ENCODE measurements at regions not wholly inside any gene's neighbourhood (a gene's known extent, or its start where the extent isn't known, plus 50 kb on each side); places are given as distances from the start of the nearest gene placed in this dataset.

DNA sequence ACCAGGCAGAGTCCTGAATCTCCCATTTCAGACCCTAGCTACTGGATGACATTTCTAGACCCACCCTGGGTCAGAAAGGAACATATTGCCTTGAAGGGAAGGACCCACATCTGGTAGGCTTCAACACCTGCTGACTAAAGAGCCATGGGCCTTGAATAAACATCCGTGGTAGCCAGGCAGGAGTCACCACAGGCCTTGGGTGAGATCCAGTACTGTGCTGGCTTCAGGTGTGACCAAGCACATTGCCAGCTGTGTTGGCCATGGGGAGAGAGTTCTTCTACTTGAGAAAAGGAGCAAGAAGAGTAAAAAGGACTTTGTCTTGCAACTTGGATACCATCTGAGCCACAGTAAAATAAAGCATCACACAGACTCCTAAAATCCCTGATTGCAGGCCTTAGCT lies 332.6 kb downstream of the SLC16A7 start:
- no peak for DNase-seq
- no peak for ATAC-seq

DNA sequence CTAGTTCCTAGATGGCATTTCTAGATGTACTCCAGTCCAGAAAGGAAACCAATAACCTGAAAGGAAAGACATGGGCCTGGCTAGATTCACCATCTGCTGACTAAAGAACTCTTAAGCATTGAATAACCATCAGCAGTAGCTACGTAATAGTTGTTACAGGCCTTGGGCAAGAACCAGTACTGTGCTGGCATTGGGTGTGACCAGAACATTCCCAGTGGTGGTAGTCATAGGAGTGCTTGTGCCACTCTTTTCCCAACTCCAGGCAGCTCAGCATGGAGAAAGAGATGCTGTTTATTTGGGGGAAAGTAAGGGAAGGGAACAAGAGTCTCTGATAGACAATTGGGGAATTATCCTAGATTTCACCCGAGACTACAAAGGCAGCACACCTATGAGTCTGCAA lies 333.3 kb downstream of the SLC16A7 start:
- DNase-seq, result no peak
- no peak for ATAC-seq

DNA sequence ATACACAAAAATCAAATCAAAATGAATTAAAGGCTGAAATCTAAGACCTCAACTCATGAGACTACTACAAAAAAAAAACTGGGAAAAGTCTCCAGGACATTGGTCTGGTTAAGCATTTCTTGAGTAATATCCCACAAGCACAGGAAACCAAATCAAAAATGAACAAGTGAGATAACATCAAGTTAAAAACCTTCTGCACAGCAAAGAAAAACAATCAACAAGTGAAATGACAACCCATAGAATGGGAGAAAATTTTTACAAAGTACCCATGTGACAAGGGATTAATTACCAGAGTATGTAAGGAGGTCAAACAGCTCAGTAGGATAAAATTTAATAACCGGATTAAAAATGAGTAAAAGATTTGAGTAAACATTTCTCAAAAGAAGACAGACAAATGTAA lies 338.7 kb downstream of the SLC16A7 start:
- DNase-seq, result no peak
- no peak for ATAC-seq

GRCh38 chr12:59936534-59936933 lies 340.7 kb downstream of the SLC16A7 start:
- DNase-seq (no peak), ATAC-seq (no peak)

GRCh38 chr12:59937148-59937547 lies 341.3 kb downstream of the SLC16A7 start:
- ATAC-seq, result no peak
- no peak for DNase-seq

DNA sequence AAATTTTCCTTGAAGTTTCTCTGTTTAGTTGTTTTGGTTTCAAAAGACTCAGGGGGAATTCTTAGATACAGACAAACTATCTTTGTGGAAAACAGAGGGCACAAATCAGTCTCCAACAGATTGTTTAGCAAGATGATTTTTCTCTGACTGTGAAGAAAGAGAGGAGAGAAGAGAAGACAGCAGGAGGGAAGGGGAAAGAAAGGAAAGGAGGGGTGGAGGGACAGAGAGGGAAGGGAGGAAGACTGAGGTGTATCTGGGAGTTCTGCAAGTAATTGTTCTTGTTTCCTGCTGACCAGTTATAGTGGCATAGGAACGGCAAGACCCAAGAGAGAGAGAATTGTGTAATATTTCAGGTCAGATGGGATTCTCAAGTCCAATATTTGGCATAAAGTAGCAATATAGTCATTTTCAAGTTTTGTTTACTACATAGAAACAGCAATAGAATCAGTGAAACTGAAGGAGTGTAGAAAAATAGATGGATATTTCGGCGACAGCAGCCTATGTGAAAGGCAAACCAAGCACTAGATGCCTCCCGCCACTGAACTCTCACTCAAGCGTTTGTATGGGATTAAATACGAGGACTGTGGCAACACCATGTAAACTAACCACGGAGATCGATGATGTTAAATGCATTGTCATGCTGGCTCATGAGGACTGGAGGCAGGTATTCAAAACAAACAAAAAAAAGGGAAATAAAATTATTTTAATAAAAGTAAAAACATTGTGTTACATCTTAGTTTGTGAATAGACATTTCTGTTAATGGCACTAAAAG lies 342.5 kb downstream of the SLC16A7 start:
- ATAC-seq, result no peak
- DNase-seq, result no peak

- DNase-seq, result no peak
- no peak for ATAC-seq
Measured at GRCh38 chr12:59940631-59941342, 345.0 kb downstream of the SLC16A7 start.

DNA sequence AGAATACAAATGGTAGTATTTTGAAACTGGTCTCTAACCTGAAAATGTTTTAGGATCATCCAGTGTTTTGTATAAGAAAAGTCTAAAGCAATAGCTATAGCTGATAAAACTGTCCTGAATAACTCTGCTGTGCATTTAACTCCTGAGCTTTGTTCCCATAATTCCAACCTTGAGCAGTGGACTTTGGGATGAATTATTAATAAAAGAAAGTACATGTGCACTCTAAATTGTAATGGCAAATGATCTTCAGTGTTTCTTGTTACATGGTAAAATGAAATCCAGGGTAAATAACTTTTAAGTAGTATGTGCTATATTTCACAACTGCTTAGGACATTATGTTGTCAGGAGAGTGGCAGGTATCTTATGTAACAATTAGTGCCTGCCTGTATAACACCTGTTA lies 345.6 kb downstream of the SLC16A7 start:
- ATAC-seq (no peak), DNase-seq (no peak)

GRCh38 chr12:59944177-59944576 lies 348.3 kb downstream of the SLC16A7 start:
- ATAC-seq (no peak), DNase-seq (no peak)

DNA sequence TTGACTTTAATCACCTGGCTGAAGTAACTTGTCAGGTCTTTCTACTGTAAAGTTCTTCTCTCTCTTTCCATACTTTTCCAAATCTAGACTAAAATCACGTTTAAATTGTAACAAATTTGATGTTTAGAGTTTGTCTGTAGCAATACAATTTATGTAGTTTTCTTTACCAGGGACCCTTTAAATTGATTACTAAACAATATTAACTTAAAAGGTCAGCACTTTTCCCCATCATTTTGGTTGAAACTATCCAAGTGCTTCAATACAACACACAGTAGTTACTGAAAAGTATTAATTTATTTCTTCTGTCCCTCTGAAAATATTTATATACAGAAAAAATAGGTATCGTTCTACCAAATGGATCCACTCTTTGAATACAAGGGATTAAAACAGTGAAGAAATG lies 350.8 kb downstream of the SLC16A7 start:
- ATAC-seq, result no peak
- DNase-seq, result no peak

GRCh38 chr12:59963546-59963945 lies 367.7 kb downstream of the SLC16A7 start:
- ATAC-seq (no peak), DNase-seq (no peak)

GRCh38 chr12:59972905-59973304 lies 377.1 kb downstream of the SLC16A7 start:
- DNase-seq (no peak), ATAC-seq (no peak)

- DNase-seq, result no peak
- ATAC-seq, result no peak
Measured at GRCh38 chr12:59973515-59973914, 377.7 kb downstream of the SLC16A7 start.

- DNase-seq (no peak), ATAC-seq (no peak)
Measured at GRCh38 chr12:59977779-59978178, 381.9 kb downstream of the SLC16A7 start.

- ATAC-seq, result no peak
- DNase-seq, result no peak
Measured at GRCh38 chr12:59980476-59980875, 384.6 kb downstream of the SLC16A7 start.

DNA sequence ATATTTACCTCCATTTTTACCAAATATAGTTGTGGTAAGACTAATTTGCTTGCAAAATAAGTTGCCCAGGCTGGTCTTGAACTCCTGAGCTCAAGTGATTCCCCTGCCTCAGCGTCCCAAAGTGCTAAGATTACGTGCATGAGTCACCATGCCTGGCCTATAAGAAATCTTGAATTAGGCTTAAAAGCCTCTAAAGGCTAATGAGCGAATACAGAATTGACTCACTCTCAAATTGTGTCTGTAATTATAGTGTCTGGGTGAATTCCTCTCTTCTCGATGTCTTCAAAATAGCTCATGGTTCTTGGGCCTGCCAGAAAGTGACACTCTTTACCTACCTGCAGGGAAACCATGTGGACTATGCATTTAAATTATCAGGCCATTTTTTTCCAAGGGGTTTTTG lies 403.5 kb downstream of the SLC16A7 start:
- no peak for DNase-seq
- no peak for ATAC-seq

DNA sequence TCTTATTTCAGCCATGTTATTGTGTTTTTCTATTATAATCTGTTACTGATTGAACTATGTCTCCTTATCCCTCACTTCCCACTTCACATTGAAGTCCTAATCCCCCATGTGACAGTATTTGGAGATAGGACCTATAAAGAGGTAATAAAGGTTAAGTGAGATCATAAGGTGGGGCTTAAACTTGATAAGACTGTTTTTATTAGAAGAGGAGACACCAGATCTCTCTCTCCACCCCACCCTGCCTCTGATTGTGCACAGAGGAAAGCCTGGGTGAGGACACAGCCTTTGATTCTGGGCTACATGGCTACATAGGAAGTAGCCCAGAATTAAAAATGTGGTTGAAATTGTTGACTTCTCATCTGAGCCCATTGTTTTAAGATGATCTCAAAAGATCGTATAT lies 414.7 kb downstream of the SLC16A7 start:
- no peak for ATAC-seq
- no peak for DNase-seq

- no peak for DNase-seq
- ATAC-seq, result no peak
Measured at GRCh38 chr12:60012659-60013058, 416.8 kb downstream of the SLC16A7 start.

GRCh38 chr12:60014436-60014835 lies 418.6 kb downstream of the SLC16A7 start:
- DNase-seq (no peak), ATAC-seq (no peak)

DNA sequence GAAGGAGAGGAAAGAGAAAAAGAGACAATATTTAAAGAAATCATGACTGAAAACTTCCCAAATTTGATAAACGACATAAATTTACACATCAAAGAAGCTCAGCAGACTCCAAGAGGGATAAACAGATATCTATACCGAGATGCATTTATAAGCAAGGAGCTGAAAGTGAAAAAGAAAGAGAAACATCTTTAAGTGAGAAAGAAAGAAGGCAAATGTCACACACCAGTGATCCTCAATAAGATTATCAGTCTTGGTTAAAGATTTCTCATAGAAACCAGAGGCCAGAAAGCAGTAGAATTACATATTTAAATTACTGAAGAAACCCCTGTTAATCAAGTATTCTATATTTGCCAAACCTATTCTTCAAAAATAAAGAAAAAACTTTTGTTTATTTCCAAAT lies 424.2 kb downstream of the SLC16A7 start:
- ATAC-seq (no peak), DNase-seq (no peak)

DNA sequence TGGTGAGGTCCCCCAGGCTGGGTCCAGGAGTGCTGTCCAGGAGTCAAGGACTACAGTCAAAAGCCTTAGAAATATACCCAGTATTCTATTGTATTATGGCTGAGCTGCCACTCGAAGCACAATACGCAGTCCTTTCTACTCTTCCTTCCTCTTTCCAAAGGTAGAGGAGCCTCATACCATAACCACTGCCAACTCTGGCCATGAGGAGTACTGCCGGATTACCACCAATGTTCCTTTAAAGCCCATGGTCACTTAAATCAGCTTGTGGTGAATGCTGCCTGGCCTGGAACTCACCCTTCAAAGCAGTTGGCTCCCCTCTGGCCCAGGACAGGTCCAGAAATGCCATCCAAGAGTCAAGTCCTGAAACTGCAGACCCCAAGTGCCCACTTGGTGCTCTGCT lies 425.4 kb downstream of the SLC16A7 start:
- DNase-seq (no peak), ATAC-seq (no peak)

DNA sequence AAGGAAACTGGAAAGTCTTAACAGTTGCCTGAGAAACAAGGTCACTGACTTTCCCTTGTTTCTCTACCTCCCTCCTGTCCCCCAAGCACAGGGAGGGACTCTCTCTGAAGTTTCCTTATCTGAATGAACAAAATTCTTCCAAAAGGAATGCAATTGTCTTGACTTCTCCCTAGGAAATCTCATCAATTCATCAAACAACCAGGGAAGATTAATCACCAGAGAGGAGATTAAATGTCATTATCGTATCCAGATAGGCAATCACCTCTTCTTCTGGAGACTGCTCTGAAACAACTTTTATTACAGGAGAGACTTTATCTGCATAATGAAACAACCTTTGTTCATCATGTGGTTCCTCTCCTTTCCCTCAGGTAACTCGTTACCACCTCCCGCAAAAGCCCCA lies 431.4 kb downstream of the SLC16A7 start:
- DNase-seq, result no peak
- no peak for ATAC-seq

DNA sequence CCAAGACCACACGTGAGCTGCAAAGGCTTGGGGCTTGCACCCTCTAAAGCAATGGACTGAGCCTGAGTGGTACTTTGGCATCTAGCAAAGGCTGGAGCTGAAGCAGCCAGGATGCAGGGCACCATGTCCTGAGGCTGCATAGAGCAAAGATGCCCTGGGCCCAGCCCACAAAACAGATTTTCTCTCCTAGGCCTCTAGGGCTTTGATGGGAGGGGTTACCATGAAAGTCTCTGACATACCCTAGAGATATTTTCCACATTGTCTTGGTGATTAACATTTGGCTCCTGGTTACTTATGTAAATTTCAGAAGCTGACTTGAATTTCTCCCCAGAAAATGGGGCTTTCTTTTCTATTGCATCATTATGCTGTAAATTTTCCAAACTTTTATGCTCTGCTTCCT lies 438.3 kb downstream of the SLC16A7 start:
- DNase-seq (no peak), ATAC-seq (no peak)

GRCh38 chr12:60035835-60036234 lies 440.0 kb downstream of the SLC16A7 start:
- ATAC-seq (no peak), DNase-seq (no peak)

Data from stimulated activated naive CD8-positive, alpha-beta T cell treated with anti-CD3 and anti-CD28 coated beads, Interleukin-15, Interleukin-2, amounts not matched to agents 100 U/mL and 50 U/mL, for 24 hours (primary cell).